ENCODE measurements at regions not wholly inside any gene's neighbourhood (a gene's known extent, or its start where the extent isn't known, plus 50 kb on each side); places are given as distances from the start of the nearest gene placed in this dataset.

GRCh38 chr17:79661292-79662041, 50.6 kb upstream of the RBFOX3 start:
- in situ Hi-C loops (cut with HindIII; ENCODE audit: low sequenced_read_pairs) = loop anchor here (25.0 kb wide), 1 partner anchor 101 kb away; no protein-coding TSS in a partner anchor
